CD8-positive, alpha-beta memory T cell (primary cell): ENCODE measurements at regions not wholly inside any gene's neighbourhood (a gene's known extent, or its start where the extent isn't known, plus 50 kb on each side); places are given as distances from the start of the nearest gene placed in this dataset.

Experiments
- CTCF ChIA-PET: fragments of 350-600 bp; sonication (Branson Sonifier 250); formaldehyde crosslinking; loops from one replicate; lab custom pipeline; 2021; ENCODE audit warnings: antibody characterized with exemption; lab: Charles Lee
- POLR2A ChIA-PET: fragments of 350-600 bp; sonication (Branson Sonifier 250); formaldehyde crosslinking; loops from one replicate; lab custom pipeline; 2021; ENCODE audit warnings: antibody characterized with exemption; lab: Charles Lee
- DNase-seq, 5 donors: peaks; one replicate each; pipeline versions ENCODE4 v3.0.0 to v3.0.0-alpha.2; 2020 to 2022; ENCODE audit warnings: mixed read lengths in 1 of 5
- H3K27ac ChIP-seq: one replicate; pipeline ENCODE4 v1.7.0; 2013; ENCODE audit warnings: low read depth, mild to moderate bottlenecking, low read length, moderate library complexity
- H3K27me3 ChIP-seq: 2 replicates; pipeline ENCODE4 v1.7.0; 2013; ENCODE audit warnings: low read length, mild to moderate bottlenecking; ENCODE audit not compliant: insufficient read depth, poor library complexity, severe bottlenecking
- H3K36me3 ChIP-seq: 2 replicates; pipeline ENCODE4 v1.7.0; 2013; ENCODE audit warnings: mild to moderate bottlenecking, low read length, moderate library complexity; ENCODE audit not compliant: insufficient read depth
- H3K4me1 ChIP-seq: 2 replicates; pipeline ENCODE4 v1.7.0; 2013; ENCODE audit warnings: mild to moderate bottlenecking, low read length, moderate library complexity; ENCODE audit not compliant: insufficient read depth
- H3K4me3 ChIP-seq: 2 replicates; pipeline ENCODE4 v1.7.0; 2013; ENCODE audit warnings: mild to moderate bottlenecking, low read length
- H3K9me3 ChIP-seq: 2 replicates; pipeline ENCODE4 v1.7.0; 2013; ENCODE audit warnings: mild to moderate bottlenecking, low read length
- H3K27ac Mint-ChIP-seq, 8 donors: one replicate each; pipeline ENCODE4 v1.8.0; 2020 to 2021; ENCODE audit warnings: mixed read lengths in 8 of 8, mild to moderate bottlenecking in 6 of 8, inconsistent platforms in 3 of 8, moderate library complexity in 3 of 8
- H3K27me3 Mint-ChIP-seq, 2 donors: one replicate each; pipeline ENCODE4 v1.8.0; 2020 to 2021; ENCODE audit warnings: mixed read lengths in 2 of 2, mild to moderate bottlenecking in 1 of 2, moderate library complexity in 1 of 2
- H3K36me3 Mint-ChIP-seq, 3 donors: one replicate each; pipeline ENCODE4 v1.8.0; 2020 to 2021; ENCODE audit warnings: mixed read lengths in 3 of 3, inconsistent platforms in 1 of 3, mild to moderate bottlenecking in 1 of 3
- H3K4me1 Mint-ChIP-seq, 3 donors: one replicate each; pipeline ENCODE4 v1.8.0; 2020 to 2021; ENCODE audit warnings: mixed read lengths in 3 of 3, inconsistent platforms in 1 of 3, mild to moderate bottlenecking in 1 of 3
- H3K4me3 Mint-ChIP-seq, 7 donors: one replicate each; pipeline ENCODE4 v1.8.0; 2020 to 2021; ENCODE audit warnings: mixed read lengths in 7 of 7, mild to moderate bottlenecking in 6 of 7, moderate library complexity in 4 of 7, inconsistent platforms in 2 of 7
- H3K9me3 Mint-ChIP-seq, 5 donors: one replicate each; pipeline ENCODE4 v1.8.0; 2020 to 2022; ENCODE audit warnings: mixed read lengths in 5 of 5, mild to moderate bottlenecking in 3 of 5, moderate library complexity in 2 of 5, inconsistent platforms in 1 of 5

DNA sequence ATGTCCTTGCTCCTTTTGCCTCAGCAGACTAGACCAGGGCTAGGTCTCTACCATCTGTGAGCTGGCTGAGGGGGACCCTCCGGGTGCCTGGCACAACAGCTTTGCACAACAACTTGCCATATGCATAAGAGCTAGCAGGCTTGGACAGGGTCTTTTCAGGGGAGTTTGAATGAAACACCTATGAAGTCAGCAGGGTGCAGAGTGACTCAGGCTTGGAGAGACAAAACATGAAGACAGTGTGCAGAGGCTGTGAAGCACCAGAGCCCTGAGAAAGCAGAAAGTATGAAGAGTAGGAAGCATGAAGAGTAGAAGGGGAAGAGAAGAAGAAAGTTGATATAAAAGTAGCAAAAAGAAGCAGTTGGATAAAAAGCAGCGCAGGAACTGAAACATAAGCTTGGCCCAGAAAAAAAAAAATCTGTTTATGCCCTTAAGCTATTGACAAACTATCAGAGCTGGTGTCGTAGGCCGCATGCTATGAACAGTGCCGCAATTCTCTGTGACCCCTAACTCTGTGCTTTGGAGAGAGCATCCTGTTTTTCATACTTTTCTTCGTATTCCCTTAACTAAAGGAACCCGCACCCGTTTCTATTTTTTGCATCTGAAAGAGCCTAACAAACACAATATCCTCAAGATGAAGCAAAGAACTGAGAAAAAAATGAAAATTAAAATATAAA lies 52.7 kb upstream of the FAM216B start:
- Histone ChIP-seq H3K27me3 (no peaks in the 10 kb centered on the region), H3K4me1 (no peaks in the 10 kb centered on the region), H3K27ac (no peak overlapping the region), H3K36me3 (no peaks in the 10 kb centered on the region), H3K9me3 (no peaks in the 10 kb centered on the region), H3K4me3 (no peak overlapping the region)
- POLR2A ChIA-PET: no interaction called here
- CTCF ChIA-PET: no interaction called here
- Mint-ChIP-seq H3K9me3 (peaks cover 0 to 7% (median 1%) of the 10 kb centered on the region in 5 donors), H3K27ac (no peak overlapping the region), H3K4me1 (no peaks in the 10 kb centered on the region), H3K4me3 (no peak overlapping the region), H3K27me3 (peaks cover 3 to 6% of the 10 kb centered on the region in 2 donors), H3K36me3 (no peaks in the 10 kb centered on the region)
- no peak for DNase-seq

DNA sequence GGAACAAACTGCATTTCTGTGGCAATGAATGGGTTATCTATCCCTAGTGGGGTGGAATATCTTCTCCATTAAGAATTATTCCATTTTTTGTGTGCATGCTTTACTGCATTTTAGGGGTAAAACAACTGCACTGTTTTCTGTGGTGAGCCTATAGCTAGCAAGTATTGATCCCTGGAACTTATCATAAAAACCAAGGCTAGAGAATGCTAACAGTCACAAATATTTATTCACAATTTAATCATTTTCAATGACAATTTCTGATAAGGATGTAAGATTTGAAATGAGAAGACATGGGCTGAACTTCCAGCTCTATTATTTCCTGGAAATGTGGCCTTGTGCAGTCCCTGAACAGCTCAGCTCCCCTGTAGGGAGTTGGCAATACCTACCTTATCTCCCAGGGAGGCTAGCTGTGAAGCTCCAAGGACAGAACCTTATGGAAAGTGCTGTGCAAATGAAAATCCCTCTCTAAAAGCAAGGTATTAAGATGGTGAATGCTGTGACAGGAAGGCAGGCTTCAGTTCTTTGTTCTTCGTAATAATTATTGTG lies 51.5 kb upstream of the FAM216B start:
- peaks cover 0 to 7% (median 1%) of the 10 kb centered on the region in 5 donors for H3K9me3 Mint-ChIP-seq
- no peaks in the 10 kb centered on the region for H3K4me1 ChIP-seq
- H3K4me3 ChIP-seq: no peak overlapping the region
- no peaks in the 10 kb centered on the region for H3K27me3 ChIP-seq
- no peaks in the 10 kb centered on the region for H3K36me3 Mint-ChIP-seq
- ChIA-PET CTCF (no interaction called here), POLR2A (no interaction called here)
- no peak overlapping the region for H3K27ac Mint-ChIP-seq
- no peak overlapping the region for H3K27ac ChIP-seq
- no peak for DNase-seq
- no peaks in the 10 kb centered on the region for H3K36me3 ChIP-seq
- no peaks in the 10 kb centered on the region for H3K4me1 Mint-ChIP-seq
- H3K27me3 Mint-ChIP-seq: peaks cover 3 to 6% of the 10 kb centered on the region in 2 donors
- no peaks in the 10 kb centered on the region for H3K9me3 ChIP-seq
- no peak overlapping the region for H3K4me3 Mint-ChIP-seq
